ENCODE measurements at regions not wholly inside any gene's neighbourhood (a gene's known extent, or its start where the extent isn't known, plus 50 kb on each side); places are given as distances from the start of the nearest gene placed in this dataset.

DNA sequence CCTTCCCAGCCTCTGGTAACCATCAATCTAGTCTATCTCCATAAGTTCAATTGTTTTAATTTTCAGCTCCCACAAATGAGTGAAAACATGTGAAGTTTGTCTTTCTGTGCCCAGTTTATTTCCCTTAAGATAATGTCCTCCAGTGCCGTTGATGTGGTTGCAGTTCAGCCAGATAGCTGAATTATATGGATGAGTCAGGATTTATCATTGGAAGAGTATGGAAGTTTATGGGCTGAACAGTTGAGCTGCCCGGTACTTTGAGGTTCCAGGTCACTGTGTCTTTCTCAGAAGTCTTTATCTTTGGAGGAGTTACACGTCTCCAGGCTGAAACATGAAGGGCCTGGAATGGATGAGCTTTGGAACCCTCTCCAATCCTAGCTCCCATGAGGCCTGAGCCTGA is 120.1 kb downstream of the ASCL4 start:
- DNase-seq, result no peak

DNA sequence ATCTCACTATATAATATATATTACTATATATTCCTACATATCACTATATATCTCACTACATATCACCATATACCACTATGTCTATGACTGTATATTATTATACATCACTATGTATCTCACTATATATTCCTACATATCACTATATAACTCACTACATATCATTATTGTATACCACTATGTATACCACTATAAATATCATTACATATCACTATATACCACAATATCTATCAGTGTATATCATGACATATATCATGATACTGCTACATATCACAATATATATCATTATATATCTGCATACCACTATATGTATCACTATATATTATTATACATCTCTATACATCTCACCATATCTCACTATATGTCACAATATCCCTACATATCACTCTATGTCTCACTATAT is 121.5 kb downstream of the ASCL4 start:
- DNase-seq, result no peak

DNA sequence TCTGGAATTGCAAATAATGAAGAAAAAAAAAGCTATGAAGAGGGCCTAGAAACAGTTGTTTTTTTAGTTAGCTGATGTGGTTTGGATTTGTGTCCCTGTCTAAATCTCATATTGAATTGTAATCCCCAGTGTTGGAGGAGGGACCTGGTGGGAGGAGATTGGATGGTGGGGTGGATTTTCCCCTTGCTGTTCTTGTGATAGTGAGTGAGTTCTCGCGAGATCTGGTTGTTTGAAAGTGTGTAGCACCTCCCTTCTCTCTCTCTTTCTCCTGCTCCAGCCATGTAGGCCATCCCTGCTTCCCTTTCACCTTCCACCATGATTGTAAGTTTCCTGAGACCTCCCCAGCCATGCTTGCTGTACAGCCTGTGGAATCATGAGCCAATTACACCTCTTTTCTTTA is 126.1 kb downstream of the ASCL4 start:
- no peak for DNase-seq

DNA sequence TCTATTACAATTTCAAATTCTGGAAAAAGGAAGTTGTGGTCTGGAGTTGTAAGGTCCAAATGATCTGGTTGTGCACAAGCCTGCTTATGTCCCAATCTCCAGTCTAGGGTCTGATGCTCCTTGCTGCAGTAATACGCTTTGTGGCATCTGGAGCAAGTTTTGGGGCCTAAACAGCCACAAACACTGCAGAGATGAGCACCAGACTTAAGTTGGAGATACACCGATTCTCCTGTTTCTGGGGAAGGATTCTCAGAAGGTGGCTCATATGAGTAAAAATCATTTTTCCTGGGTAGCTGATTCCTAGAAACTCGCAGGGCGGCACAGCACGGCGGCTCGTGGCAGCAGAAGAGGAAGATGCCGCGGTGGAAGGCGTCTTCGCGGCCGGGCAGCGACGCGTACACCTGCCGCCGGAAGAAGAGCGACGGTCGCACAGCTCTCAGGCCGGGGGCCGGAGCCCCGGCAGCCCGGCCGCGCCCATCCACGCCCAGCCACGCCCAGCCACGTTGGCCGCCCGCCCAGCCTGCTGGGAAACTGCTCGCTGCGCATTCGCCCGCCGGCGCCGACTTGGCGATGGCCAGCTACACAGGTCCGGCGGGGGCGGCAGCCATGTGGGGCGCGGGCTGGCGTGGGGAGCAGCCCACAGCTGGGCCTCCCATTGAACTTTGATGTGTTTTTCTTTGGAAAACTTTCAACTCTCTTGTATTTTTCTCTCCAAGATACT is 129.0 kb downstream of the ASCL4 start:
- peak; percentile 81 to 90 for DNase-seq

DNA sequence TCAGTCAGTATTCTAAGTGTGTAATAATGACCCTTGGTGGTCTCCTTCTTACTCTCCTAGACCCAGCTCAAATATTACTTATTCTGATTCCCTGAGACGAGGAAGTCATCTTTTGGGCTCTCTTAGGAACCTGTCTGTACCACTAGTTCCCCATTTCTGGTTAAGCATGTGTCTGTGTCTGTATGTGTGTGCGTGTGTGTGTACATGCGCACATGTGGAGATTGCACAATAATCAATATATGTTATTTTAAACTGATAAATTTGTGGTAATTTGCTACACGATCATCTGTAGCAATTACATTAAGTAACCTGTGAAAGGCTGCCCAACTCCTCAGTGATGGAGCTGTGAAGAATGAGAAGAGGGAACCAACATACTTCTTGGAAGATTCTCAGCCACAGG is 132.2 kb downstream of the ASCL4 start:
- DNase-seq, result no peak

DNA sequence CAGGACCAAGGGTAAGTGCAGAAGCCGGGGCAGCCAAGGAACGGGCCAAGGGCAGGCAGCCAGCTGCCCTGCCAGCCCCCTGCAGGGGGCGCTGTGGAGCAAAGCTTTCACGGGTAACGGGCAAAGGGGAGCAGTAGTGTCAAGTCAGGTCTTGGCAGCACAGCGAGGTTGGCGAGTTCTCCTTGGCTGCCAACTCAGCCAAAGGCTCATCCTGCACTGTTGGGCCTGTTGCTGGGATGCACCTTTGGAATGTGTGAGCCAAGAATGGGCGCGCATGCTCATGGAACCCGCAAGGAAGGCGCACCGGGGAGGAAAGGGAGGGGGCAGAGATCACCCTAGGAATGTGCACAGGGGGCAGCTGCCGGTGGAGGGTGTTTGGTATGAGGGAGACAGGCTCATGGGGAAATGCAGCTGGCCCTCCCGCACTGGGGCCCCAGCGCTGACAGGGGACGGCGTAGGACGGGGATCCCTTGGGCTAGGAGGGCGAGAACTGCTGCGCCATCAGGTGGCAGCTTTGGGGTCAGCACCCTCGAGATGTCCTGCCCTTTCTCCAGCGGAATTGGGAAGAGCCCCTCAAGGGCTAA is 138.0 kb downstream of the ASCL4 start:
- DNase-seq, result peak in 1 of 2 experiments; percentile 19

DNA sequence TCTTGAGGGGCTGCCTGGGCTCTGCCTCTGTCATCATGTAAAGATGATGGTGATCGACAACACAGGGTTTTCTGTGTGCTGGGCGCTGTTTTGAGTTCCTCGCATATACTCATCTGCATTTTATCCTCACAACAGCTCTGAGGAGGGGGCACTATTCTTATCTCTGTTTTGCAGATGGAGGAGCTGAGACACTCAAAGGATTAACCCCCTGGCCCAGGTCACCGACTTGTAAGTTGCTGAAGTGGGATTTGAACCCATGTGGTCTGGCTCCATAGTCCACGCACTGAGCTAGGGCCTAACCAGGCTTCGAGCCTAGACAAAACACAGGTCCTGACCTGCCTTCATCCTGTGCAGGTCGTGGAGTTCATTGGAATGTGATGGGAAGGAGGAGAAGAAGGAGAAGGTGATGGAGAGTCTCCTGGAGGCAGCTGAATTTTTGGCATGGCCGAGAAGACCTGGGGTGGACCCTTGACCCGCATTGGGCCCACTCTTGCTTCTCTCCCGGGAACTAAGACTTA is 140.0 kb downstream of the ASCL4 start:
- no peak for DNase-seq

DNA sequence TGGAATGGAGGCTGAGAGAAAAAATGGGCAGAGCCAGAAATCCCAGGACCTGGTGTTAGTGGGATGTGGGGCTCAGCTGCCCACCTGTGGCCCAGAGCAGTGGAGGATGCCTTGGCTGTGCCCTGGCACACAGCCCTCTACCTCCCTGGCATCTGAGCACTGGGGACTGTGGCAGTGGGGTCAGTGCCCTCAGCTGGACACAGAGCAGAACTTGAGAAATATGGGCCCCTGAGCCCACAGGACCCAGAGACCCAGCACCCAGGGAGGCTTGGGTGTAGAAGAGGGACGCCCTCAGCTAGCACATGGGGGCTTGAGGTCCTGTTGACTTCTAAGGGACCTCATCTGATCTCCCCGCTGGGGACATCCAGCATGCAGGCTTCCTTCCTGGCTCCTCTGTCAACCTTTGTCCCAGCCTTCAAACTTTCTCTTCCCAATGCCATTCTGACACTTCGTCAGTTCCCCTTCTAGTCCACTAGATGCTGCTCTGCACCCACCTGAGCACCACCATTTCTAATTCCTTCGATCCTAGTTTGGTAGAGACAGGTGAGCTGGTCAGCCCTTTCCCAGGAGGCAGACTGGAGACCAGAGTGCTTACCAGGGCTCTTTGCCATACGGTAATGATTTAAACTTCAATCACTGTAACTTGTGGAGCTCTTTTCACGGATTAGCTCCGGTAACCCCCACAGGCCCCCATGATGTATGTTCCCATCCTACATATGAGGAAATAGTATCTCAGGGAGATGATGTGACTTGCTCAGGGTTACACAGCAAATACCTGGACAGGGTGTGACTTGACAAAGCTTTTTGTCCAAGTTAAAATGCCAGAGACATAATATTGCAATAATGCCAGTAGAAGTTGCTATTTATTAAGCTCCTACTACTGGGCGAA is 143.7 kb downstream of the ASCL4 start:
- peak; percentile 58 to 63 for DNase-seq

DNA sequence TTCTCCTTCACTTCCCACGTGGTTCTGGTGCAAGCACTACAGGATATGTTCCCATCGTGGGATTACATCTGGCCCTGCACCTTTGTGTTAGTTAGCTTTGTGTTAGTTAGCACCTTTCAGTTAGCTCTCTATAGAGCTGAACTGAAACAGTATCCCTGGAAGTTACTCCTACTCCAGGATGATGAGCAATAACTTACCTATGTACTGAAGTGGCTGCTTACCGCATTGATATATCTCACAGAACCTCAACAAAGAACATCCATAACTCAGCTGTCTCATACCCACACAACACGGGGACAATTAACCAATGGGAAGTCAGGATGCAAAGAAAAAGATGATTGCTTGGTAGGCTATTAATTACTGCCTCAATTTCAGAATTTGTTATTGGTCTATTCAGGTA is 146.6 kb downstream of the ASCL4 start:
- DNase-seq, result no peak

DNA sequence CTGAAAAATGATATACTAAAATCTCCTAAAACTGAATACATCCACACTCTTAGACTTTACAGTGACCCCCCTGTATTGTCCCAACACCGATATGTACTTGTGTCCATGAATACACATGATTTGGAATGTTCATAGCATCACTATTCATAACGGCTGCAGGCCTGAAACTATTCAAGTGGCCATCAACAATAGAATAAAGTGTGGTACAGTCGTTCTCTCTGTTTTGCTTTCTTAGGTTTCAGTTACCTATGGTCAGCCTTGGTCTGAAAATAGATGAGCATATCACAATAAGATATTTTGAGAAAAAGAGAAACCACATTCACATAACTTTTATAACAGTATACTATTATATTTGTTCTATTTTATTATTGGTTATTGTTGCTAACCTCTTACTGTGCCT is 150.6 kb downstream of the ASCL4 start:
- no peak for DNase-seq

DNA sequence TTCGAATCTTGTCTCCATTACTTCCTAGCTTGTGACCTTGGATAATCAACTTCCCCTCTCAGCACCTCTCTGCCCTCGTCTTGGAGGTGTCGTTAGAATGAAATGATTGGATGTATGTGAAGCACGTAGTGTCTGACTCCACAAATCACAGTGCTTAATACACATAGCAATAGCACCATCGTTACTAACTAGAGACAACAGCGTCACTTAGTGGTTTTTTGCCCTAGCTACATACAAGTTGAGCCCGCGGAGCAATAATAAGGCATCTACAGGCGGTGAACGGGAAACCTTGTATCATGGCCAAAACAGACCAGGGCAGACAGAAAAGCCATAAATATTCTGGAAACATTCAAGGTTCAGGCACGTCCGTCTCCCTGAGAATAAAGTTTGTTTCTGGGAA is 154.9 kb downstream of the ASCL4 start:
- DNase-seq, result peak in 1 of 2 experiments; percentile 15

DNA sequence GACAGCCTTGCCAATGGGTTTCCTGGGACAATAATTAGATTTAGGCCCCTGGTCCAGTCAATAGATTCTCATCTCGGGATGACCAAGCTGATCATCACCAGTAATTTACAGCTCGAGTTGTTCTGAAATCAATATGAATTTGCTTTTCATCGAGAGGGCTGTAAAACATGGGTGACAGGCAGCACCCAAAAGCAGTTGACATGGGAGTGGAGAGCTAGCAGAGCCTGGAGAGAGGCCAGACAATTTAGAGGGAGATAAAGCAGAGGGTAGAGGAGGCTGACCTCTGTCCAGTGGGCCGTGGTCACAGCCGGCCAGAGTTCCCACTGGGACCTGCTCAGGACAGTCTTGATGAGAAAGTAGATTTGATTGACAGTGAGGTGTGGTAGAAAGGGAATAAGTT is 157.3 kb downstream of the ASCL4 start:
- DNase-seq, result no peak

DNA sequence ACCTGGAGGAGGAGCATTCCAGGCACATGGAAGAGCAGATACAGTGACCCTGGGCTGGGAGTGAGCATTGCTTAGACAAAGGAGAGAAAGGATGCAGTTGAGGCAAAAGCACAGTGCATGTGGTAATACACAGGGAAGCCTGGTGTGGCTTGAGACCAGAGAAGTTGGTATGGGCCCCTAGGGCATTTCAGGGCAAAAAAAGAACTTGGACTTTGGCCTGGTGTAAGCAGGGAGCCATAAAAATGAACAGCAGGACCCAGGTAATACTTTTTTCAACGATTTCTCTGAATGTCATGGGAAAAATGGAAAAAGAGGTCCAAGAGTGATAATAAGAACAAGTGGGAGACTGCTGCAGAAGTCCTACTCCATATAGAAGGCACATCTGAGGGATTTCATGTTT is 163.9 kb downstream of the ASCL4 start:
- no peak for DNase-seq

DNA sequence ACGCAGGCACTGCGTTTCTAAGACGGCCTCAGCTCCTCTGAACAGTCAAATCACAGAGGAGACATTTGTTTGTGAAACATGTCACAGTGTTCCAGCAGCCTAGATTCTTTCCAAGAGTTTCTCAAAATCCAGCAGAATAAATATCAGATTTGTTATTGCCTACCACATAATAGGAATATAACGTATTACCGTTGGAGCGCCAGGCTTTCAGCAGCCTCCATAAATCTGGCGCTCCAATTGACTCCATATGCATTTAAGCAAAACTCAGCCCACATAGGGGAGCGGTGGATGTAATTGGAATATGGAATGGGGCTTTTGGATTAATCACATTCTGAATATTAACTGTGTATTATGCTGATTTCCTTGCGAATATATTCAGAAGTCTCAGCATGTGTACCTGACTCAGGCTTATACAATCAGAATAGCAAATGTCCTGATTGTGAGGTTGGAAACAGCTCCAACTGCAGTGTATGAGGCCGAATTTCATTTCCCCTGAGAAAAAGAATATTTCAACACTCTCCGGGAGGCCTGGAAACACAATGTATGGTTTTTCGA is 174.0 kb downstream of the ASCL4 start:
- no peak for DNase-seq

DNA sequence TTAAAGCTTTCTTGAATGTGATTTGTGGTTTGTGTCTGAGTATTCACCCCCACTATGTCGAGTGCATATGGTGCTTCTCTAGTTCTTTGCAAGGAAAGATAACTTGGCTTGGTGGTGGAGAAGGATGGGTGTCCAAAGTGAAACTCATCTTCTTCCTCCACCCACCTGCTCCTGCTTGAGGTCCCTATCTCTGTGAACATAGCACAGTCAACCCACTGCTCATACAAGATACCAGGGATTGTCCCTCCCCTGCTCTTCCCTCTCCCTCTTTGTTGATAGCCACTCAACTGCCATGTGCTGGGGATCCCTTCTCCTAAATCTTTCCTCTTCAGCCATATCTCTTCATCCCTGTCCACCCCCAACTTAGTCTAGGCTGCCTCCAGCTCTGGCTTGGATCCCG is 176.5 kb downstream of the ASCL4 start:
- no peak for DNase-seq

DNA sequence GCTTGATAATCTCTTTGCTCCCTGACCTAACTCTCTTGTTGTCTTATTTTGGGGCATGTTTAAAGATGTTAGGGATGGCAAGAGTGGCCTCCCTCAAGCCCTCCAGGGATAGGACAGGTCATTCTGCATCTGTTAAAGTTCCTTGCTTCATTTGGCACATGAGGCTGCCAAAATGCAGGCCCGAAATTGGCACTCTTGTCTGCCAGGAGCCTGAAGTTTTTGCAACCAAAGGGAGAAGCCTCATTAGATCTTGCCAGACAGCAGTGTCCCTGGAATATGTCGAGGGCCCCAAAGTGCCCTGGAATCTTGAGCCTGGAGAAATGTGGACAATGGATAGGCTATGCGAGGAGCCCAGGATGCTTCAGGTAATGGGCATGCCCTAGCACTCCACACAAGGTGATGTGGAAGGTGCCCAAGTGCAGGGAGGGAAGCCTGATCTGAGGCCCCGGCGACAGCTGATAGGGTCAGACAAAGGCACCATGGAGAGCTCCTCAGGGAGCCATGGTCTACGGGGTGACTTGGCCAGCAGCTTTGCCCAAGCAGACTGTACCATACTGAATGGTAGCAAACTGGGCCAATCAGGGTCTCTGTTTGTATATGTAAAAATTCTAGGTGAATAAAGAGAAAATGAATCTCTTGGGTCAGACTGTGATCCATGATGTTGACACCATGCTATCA is 173.0 kb upstream of the WSCD2 start:
- no peak for DNase-seq

DNA sequence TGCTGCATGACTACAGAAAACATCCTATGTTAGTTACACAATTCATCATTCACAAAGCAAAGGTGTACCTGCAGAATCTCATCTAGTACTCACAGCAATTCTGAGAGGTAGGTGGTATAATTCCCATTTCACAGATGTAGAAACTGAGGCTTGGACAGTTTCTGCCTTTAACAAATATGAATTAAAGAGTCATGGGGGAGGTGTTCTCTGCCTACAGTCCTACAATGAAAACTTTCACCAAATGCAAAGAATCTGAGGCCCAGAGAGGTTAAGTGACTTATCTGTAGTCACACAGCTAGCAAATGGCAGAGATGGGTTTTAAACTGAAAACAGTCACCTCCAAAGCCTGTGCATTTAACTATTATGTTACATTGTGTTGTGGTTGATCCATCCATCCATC is 171.6 kb upstream of the WSCD2 start:
- no peak for DNase-seq

DNA sequence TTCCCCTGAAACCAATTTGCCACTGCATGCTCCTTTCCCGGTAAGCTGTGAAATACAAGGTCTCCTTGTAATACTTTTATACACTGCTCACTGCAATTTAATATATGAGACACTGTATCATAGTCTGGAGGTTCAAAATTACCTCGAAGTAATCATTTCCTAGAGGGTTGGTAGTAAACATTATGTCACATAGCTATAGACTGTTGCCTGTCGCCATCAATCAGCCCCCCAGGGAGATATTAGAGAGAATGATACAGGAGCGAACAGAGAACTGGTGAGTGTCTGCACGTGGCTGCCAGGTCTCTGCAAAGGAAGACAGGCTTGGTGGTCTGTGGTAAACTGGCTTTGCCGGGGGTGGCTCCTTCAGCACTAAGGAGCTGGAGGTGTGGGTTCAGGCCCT is 165.5 kb upstream of the WSCD2 start:
- DNase-seq, result no peak

DNA sequence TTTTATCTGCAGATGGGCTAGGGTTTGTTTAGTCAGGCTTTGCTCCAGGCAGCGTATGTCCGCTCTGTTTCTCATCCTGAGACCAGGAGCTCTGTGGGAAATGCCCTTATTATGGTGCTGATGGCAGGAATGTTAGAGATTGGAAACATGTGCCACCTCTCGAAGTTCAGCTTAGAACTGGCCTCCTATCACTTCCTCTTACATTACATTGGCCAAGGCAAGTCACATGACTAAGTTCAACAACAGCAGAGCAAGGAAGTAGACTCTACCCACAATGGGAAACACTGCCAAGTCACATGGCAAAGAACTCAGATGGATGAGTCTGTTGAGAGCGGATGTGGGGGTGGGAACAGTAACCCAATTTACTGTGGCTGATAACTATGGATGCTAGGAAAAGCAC is 161.9 kb upstream of the WSCD2 start:
- peak in 1 of 2 experiments; percentile 12 for DNase-seq

DNA sequence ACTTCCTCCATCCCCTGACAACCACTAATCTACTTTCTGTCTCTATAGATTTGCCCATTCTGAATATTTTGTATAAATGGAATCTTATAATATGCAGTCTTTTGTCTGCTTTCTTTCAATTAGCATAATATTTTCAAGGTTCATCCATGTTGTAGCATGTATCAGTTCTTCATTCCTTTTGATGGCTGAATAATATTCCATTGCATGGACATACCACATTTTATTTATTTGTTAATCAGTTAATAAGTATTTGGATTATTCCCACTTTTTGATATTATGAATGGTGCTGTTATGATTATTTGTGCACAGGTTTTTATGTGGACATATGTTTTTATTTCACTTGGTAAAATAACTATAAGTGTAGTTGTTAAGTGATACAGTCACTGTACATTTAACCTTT is 155.1 kb upstream of the WSCD2 start:
- DNase-seq, result no peak

DNA sequence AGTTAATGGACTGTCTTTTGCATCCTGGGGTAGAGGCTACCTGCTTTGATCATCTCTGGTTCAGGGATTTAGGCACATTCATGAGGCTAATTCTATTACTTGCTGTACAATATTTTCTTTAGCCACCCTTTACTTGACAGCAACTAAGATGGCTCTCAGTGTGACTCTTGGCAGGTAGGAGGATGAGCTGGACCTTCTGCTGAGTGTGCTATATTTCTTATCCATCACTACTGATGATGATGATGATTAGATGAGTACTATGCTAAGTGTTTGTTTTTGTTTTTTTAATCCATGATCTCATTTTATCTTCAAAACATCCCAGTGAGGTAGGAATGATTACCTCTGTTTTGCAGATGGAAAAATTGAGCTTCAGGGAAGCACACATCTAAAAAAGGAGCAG is 152.8 kb upstream of the WSCD2 start:
- DNase-seq, result no peak

DNA sequence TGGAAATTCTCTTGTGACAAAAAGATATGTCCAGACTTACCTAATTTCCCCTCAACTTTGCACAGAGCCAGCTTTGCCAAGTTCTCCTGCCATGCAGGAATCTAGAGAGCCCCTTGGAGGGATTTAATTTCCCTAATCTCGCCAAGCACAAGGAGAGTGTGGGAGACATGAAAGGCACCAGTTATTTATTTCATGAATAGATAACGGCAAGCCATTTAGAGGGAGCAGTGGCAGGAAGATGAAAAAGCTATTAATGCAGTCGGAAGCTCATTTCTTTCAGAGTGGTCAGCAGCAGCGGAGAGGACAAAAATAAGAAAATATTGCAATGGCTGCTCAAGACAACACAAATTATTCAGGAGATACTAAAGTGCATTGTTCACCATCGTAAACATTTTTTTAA is 150.9 kb upstream of the WSCD2 start:
- no peak for DNase-seq

DNA sequence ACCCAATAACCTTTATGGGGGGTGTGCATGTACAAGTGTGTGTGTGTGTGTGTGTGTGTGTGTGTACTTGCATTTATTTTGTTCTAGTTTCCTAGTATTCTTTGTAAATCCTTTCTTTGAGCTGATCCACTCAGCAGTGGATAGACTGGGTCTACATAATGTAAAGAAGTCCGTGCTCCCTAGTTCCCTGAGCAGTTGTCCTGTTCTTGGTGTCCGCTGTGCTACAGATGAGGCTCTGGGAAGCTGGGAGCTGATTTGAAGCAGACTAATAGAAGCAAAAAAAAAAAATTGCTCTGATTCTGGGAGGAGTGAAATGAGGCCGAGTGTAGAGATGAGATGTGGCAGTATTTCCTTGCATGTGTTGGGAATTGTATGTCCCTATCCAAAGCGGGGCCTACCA is 150.4 kb upstream of the WSCD2 start:
- DNase-seq, result no peak
